Heart left ventricle (tissue), 16 donors: ENCODE measurements at regions not wholly inside any gene's neighbourhood (a gene's known extent, or its start where the extent isn't known, plus 50 kb on each side); places are given as distances from the start of the nearest gene placed in this dataset.

Experiments used
- ATAC-seq, 4 donors: fragments of 200-7000 bp; cut with Tn5 transposase; one replicate each; pipeline ENCODE4 v1.9.1; 2020 to 2022; ENCODE audit warnings: moderate library complexity in 4 of 4, mild to moderate bottlenecking in 3 of 4, moderate number of reproducible peaks in 1 of 4
- DNase-seq, 5 donors: peaks; one replicate each; pipeline ENCODE4 v3.0.0-alpha.2; 2020
- H3K27ac ChIP-seq, 12 donors: fragments of 200-600 bp; sonication (generic) in 4 of 12; one replicate each; pipeline versions ENCODE4 v1.5.0 to v1.8.0; 2016 to 2022; ENCODE audit warnings: mild to moderate bottlenecking in 2 of 12
- H3K27me3 ChIP-seq, 9 donors: fragments of 200-600 bp; sonication (generic) in 2 of 9; one replicate each; pipeline versions ENCODE4 v1.5.1 to v1.8.0; 2016 to 2022; ENCODE audit warnings: mild to moderate bottlenecking in 3 of 9
- H3K36me3 ChIP-seq, 9 donors: fragments of 200-600 bp; sonication (generic) in 2 of 9; one replicate each; pipeline versions ENCODE4 v1.5.0 to v1.8.0; 2018 to 2022; ENCODE audit warnings: mild to moderate bottlenecking in 2 of 9
- H3K4me1 ChIP-seq, 12 donors: fragments of 200-600 bp; sonication (generic) in 4 of 12; one replicate each; pipeline versions ENCODE4 v1.5.0 to v1.8.0; 2016 to 2022; ENCODE audit warnings: mild to moderate bottlenecking in 3 of 12
- H3K4me3 ChIP-seq, 12 donors: fragments of 200-600 bp; sonication (generic) in 4 of 12; one replicate each; pipeline versions ENCODE4 v1.5.0 to v1.8.0; 2017 to 2022; ENCODE audit warnings: mild to moderate bottlenecking in 9 of 12, moderate library complexity in 4 of 12
- H3K9me3 ChIP-seq, 12 donors: fragments of 200-600 bp; sonication (generic) in 4 of 12; one replicate each; pipeline versions ENCODE4 v1.5.0 to v1.8.0; 2016 to 2022; ENCODE audit warnings: mild to moderate bottlenecking in 1 of 12
- CTCF ChIP-seq, 12 donors: fragments of 200-600 bp; sonication (generic) in 4 of 12; IDR thresholded peaks; one replicate each; pipeline versions ENCODE4 v1.5.0 to v1.8.0; 2018 to 2022; ENCODE audit warnings: antibody characterized with exemption in 12 of 12, mild to moderate bottlenecking in 5 of 12
- POLR2A ChIP-seq, 2 donors: fragments of 450-650 bp; IDR thresholded peaks; one replicate each; pipeline ENCODE4 v1.6.1; 2017; ENCODE audit warnings: antibody characterized with exemption in 2 of 2, mild to moderate bottlenecking in 2 of 2, moderate library complexity in 2 of 2
- WGBS, 4 donors: extraction: QIAGEN DNeasy Blood & Tissue Kit in 2 of 4; methylation state at CpG; one replicate each; pipeline versions ENCODE4 v1.1.5 to v1.1.7; 2013 to 2018; 5-methylcytosine and 5-hydroxymethylcytosine counted together
- intact Hi-C, 10 donors: fragments of 100-400 bp; cut with DNase I; formaldehyde crosslinking; loops; one replicate each; pipeline versions ENCODE4 v1.11.1 to v1.14.2; 2022
- donor health status: ischemic (EF 13 %, LVEDD 7.1; RV severe dilation, severe dysfunction).
- donor health status: healthy with polysubstance abuse.
- donor health status: DM: no; HTN: yes; CAD: no.
- donor health status: DM: no; HTN: no; CAD: no.
- donor health status: ischemic (EF 25% LVEDD 6.9; RV normal size, moderate dysfunction).
- donor health status: ischemic (EF 25% LVEDD 5.7; RV mildly dilated, moderate dysfunction).
- donor health status: healthy.
- donor health status: DM: yes; HTN: yes; CAD: no.
- donor health status: ischemic (EF 35%, LVEDD 5.7; RV mildly dilated, moderate dysfunction).
- donor health status: nonischemic (EF 11% LVEDD 7.7; RV severe dilation, severe dysfunction).
- donor health status: DM: yes; HTN: yes; CAD: no.
- donor health status: PGD.
- donor health status: ischemic (EF 29% LVEDD 5.4; RV normal size, mild dysfunction).
- donor health status: nonischemic (EF 23%, LVEDD 6.1; RV moderate dilation, normal function).

- no peak for DNase-seq
- no peaks in the 10 kb centered on the region for H3K36me3 ChIP-seq
- H3K27me3 ChIP-seq: no peaks in the 10 kb centered on the region
- no peak for TF ChIP-seq POLR2A (IDR thresholded peaks at IDR 0.05)
- TF ChIP-seq CTCF (IDR thresholded peaks at IDR 0.05): no peak
- H3K9me3 ChIP-seq: no peaks in the 10 kb centered on the region
- H3K4me1 ChIP-seq: no peaks in the 10 kb centered on the region
- no peak for ATAC-seq
- H3K27ac ChIP-seq: no peak overlapping the region
- WGBS, 4 donors: 81 to 89% (median 85%) methylated on average over 6 of the region's 6 CpGs
- intact Hi-C loops: no loop called here
- H3K4me3 ChIP-seq: no peak overlapping the region
Measured at GRCh38 chr12:24307716-24308335, 358.4 kb upstream of the SOX5 start.

GRCh38 chr12:24307153-24307552 is 357.7 kb upstream of the SOX5 start:
- WGBS, 4 donors: 63 to 95% (median 86%) methylated on average over 2 to 3 of the region's 3 CpGs
- TF ChIP-seq POLR2A (IDR thresholded peaks at IDR 0.05) (no peak), CTCF (IDR thresholded peaks at IDR 0.05) (no peak)
- ATAC-seq (no peak), DNase-seq (no peak)
- Histone ChIP-seq H3K9me3 (no peaks in the 10 kb centered on the region), H3K4me3 (no peak overlapping the region), H3K27ac (no peak overlapping the region), H3K27me3 (no peaks in the 10 kb centered on the region), H3K4me1 (no peaks in the 10 kb centered on the region), H3K36me3 (no peaks in the 10 kb centered on the region)
- intact Hi-C loops: no loop called here

GRCh38 chr12:24306001-24306400 is 356.5 kb upstream of the SOX5 start:
- no peaks in the 10 kb centered on the region for H3K36me3 ChIP-seq
- intact Hi-C loops: no loop called here
- H3K9me3 ChIP-seq: no peaks in the 10 kb centered on the region
- no peak for DNase-seq
- H3K27ac ChIP-seq: no peak overlapping the region
- H3K27me3 ChIP-seq: no peaks in the 10 kb centered on the region
- no peak for ATAC-seq
- H3K4me1 ChIP-seq: no peaks in the 10 kb centered on the region
- WGBS, 4 donors: 84 to 90% (median 86%) methylated on average over 6 of the region's 6 CpGs
- TF ChIP-seq POLR2A (IDR thresholded peaks at IDR 0.05) (no peak), CTCF (IDR thresholded peaks at IDR 0.05) (no peak)
- H3K4me3 ChIP-seq: no peak overlapping the region

GRCh38 chr12:24304285-24304684 is 354.8 kb upstream of the SOX5 start:
- intact Hi-C loops: no loop called here
- H3K27ac ChIP-seq: no peak overlapping the region
- no peak overlapping the region for H3K4me3 ChIP-seq
- no peaks in the 10 kb centered on the region for H3K4me1 ChIP-seq
- no peaks in the 10 kb centered on the region for H3K9me3 ChIP-seq
- H3K36me3 ChIP-seq: no peaks in the 10 kb centered on the region
- no peak for TF ChIP-seq CTCF (IDR thresholded peaks at IDR 0.05)
- no peak for TF ChIP-seq POLR2A (IDR thresholded peaks at IDR 0.05)
- ATAC-seq: no peak
- 90 to 96% (median 92%) methylated on average over 4 of the region's 4 CpGs for WGBS, 4 donors
- H3K27me3 ChIP-seq: no peaks in the 10 kb centered on the region
- DNase-seq: no peak
